HG03060 (cell line): ENCODE measurements at regions not wholly inside any gene's neighbourhood (a gene's known extent, or its start where the extent isn't known, plus 50 kb on each side); places are given as distances from the start of the nearest gene placed in this dataset.
"Not testable (repeated sequence)": the region's sequence is repeated elsewhere in the genome, so short reads cannot be mapped to it uniquely, and the experiment has no call there.

ENCODE experiments used
- ATAC-seq: cut with Tn5 transposase; IDR thresholded peaks from one replicate; pipeline ENCODE4 v1.9.1; 2021; ENCODE audit warnings: low read depth, moderate number of reproducible peaks; ENCODE audit not compliant: unreplicated experiment

DNA sequence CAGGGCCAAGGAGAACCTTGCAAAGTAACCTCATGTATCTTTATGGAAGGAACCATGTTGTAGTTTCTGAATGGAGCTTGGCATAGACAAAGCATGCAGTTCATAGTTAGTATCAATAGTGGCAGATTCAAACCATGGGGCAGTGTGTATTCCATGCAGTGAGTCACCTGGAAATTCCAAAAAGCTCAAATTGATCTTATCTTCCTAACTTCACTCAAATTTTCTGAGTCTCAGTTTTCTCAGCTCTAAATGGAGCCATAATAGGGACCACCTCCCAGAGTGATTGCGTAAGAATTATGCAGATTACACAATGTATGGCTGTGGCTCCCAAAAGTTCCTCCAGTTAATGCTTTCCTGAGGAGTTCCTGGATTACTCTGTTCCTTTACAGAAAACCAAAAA is 549.9 kb upstream of the KLF4 start:
- no peak for ATAC-seq

- no peak for ATAC-seq
Measured at GRCh38 chr9:108039012-108039411, 549.4 kb upstream of the KLF4 start.

DNA sequence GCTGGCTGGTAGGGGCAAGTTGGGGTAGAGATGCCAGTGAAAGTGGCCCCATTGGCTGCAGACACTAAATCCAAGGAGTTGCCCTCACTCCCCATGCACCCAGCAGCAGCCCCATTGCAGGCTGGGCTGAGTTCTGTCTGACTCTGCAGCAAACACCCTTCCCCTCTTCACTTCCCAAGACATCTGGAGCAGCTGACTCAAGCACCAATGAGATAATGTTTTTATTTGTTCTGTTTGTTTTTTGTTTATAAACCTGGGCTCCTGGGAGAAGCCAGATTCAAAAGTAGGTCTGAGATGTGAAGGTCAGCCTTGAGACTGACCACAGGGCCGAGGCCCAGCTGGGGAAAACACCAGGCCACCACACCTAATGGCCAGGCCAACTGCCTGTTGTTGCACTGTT is 545.9 kb upstream of the KLF4 start:
- ATAC-seq, result no peak

GRCh38 chr9:108033976-108034964 is 544.7 kb upstream of the KLF4 start:
- ATAC-seq, result no peak

DNA sequence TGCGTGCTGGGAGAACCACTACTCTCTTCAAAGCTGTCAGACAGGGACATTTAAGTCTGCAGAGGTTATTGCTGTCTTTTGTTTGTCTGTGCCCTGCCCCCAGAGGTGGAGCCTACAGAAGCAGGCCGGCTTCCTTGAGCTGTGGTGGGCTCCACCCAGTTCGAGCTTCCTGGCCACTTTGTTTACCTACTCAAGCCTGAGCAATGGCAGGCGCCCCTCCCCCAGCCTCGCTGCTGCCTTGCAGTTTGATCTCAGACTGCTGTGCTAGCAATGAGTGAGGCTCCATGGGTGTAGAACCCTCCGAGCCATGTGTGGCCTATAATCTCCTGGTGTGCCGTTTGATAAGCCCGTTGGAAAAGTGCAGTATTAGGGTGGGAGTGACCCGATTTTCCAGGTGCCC is 542.5 kb upstream of the KLF4 start:
- ATAC-seq, result not testable (repeated sequence)

GRCh38 chr9:108031221-108031620 is 541.7 kb upstream of the KLF4 start:
- not testable (repeated sequence) for ATAC-seq

DNA sequence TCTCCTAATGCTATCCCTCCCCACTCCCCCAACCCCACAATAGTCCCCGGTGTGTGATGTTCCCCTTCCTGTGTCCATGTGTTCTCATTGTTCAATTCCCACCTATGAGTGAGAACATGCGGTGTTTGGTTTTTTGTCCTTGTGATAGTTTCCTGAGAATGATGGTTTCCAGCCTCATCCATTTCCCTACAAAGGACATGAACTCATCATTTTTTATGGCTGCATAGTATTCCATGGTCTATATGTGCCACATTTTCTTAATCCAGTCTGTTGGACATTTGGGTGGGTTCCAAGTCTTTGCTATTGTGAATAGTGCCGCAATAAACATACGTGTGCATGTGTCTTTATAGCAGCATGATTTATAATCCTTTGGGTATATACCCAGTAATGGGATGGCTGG is 537.1 kb upstream of the KLF4 start:
- not testable (repeated sequence) for ATAC-seq

GRCh38 chr9:108024604-108025003 is 535.0 kb upstream of the KLF4 start:
- no peak for ATAC-seq

DNA sequence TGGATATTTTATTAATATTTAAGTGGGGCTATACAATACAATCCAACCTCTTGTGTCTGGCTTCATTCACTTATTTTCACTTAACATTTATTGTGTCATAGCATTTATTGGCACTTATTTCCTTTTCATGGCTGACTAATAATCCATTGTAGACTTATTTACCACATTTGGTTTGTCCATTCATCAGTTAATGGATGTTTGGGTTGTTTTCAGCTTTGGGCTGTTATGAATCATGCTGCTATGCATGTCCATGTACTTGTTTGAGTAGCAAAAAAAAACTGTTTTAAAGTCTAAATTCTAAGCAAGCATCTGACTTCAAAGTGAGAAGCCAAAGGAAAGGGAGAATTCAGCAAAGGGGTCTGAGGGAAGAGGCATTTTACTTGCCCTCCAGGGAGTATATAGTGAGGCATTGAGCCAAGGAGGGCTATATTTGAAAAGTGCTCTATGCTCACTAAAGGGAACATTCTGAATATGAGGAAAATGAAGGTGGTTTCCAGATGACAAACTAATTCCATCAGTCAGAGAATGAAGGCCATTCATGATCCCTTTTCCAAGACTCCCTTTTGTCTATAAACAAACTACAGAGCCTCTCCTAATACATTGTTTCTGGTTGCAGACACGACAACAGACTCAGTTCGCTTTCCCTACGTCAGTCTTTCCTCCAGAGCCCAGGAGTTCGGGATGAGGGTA is 532.8 kb upstream of the KLF4 start:
- ATAC-seq, result no peak

DNA sequence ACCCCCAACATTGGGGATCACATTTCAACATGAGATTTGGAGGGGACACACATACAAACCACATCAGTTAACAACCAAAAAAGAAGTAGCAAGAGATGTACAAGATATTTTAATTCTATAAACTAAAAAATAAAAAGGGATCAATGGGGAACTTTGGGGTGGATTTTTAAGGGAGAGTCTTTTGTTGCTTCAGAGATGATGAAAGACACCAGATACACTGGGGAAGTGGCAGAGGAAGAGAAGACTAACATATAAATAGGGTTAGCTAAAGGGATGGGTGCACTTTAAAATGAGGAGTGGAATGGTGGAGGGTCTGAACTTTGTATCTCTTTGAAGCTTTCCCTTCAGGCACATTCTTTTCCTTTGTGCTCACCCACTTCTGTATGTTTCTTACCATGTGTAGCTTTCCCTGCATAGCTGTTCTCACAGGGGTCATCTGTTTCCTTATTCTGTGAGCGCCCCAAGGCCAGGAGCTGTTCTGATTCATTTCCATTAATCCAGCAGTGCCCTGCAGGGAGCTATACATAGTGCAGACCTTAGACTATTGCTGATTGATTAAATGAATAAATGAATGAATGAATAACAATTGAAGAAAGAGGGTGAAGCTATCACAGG is 531.6 kb upstream of the KLF4 start:
- no peak for ATAC-seq

DNA sequence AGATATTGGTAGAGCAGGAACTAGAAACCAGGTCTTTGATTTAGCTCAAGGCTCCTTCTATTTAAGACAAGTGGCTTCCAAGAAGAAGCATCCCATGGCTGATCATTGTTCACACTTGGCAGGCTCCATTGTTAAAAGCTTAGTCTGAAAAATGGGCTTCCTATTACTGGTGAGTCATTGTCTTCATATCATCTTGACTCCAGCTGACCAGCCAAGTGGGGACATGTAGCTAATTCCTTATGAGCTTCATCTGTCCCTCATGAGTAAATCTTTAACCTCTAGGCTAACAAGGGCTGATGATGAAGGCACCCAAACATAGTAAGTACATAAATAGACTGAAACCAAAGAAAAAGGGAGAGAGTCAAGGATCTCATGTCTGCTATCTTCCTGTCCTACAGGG is 530.3 kb upstream of the KLF4 start:
- ATAC-seq, result no peak

- no peak for ATAC-seq
Measured at GRCh38 chr9:108017671-108018070, 528.1 kb upstream of the KLF4 start.

DNA sequence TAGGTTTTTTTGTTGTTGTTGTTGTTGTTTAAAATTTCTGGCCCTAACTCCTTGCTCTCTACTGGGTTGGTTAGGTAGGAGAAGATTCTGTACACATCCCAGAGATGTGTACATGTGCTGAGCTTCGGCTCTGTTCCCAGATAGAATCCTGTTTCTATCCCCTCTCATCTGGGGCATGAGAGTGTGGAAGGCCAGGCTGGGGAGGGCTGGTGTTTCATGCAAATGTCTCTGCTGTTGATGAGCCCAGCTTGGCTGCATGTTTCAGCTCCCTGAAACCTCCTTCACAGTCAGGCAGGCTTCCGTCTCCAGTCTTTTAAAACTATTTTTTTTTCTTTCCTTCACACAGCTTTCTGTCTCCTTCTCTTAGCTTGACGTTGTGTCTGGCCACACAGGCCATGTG is 526.9 kb upstream of the KLF4 start:
- no peak for ATAC-seq

GRCh38 chr9:108015690-108016089 is 526.1 kb upstream of the KLF4 start:
- no peak for ATAC-seq

- ATAC-seq, result no peak
Measured at GRCh38 chr9:108014353-108014752, 524.8 kb upstream of the KLF4 start.

DNA sequence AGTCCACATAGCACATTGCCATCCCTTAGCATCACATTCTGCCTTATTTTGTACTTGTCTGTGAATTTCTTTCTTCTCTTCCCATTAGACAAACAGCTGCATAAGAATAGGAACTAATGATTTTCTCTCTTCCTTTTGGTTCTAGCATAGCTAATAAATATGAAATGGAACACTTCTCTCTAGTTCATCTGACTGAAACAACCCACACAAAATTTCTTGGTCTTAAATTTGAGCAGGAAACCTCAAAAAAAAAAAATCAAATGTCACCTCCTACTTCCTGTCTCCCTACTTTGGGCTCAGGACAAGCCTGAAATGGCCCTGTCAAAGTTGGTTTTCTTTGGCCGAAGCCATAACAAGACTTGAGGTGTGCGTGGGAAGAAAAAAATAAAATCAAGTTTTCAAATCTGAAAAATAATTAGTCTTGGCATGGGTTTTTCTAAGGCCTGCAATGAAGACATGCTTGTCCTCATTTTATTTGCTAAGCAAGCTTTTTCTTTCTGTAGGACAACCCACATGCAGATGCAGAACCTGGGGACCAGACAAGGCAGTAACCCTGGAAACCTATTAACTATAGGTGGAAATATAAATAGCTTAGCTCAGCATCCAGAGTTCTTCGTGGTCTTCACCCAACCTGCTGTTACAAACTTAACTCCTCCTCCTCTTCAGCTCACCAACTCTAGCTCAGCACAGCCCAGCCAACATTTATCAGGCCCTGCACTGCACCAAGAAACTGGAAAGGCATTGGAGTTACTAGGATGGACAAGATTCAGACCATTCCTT is 523.5 kb upstream of the KLF4 start:
- ATAC-seq, result no peak

DNA sequence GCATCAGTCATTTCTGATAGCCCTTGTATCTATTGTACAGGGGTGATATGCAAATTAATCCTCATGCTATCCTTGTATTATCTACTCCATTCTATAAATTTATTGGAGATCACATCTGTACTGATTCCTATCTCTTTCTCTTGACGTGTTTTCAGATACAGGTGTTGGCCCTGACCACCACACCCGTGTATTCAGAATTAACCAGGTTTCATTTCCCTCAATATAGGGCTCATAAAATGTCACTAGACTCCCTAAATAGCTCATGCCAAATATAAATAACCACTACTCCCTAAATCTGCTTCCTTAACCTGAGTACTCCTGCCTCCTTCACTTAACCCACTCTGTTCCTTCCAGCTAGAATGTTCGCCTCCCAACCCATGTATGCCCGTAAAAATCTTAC is 522.8 kb upstream of the KLF4 start:
- no peak for ATAC-seq

- no peak for ATAC-seq
Measured at GRCh38 chr9:108003526-108003925, 514.0 kb upstream of the KLF4 start.

GRCh38 chr9:108002371-108002956 is 512.9 kb upstream of the KLF4 start:
- ATAC-seq, result no peak

GRCh38 chr9:108001237-108001636 is 511.7 kb upstream of the KLF4 start:
- ATAC-seq, result no peak
